H1 (cell line): ENCODE measurements at regions not wholly inside any gene's neighbourhood (a gene's known extent, or its start where the extent isn't known, plus 50 kb on each side); places are given as distances from the start of the nearest gene placed in this dataset.

Experiments
- CTCF ChIA-PET: fragments of 300-600 bp; sonication (Branson Sonifier 250); formaldehyde crosslinking; loops from one replicate; lab custom pipeline; 2021; ENCODE audit not compliant: partially characterized antibody; lab: Charles Lee
- POLR2A ChIA-PET: fragments of 300-600 bp; sonication (Branson Sonifier 250); formaldehyde crosslinking; loops from one replicate; lab custom pipeline; 2021; ENCODE audit warnings: inconsistent platforms; ENCODE audit not compliant: partially characterized antibody; lab: Charles Lee
- DNase-seq, 2 experiments: peaks; one replicate each; pipeline versions ENCODE4 v3.0.0 to v3.0.0-alpha.2; 2010 to 2022; ENCODE audit warnings: low spot score in 2 of 2, low read depth in 1 of 2, mixed read lengths in 1 of 2
- FAIRE-seq: peaks from 2 replicates; lab custom pipeline; 2011; peaks lifted over from hg19 to GRCh38; lab: Jason Lieb, UNC
- H2AFZ ChIP-seq: 2 replicates; pipeline ENCODE4 v1.8.1; 2012; ENCODE audit warnings: low read length, inconsistent platforms
- H2AK5ac ChIP-seq: 2 replicates; pipeline ENCODE4 v1.6.1; 2013; ENCODE audit warnings: low read depth, low read length
- H2BK120ac ChIP-seq: replicated peaks from 2 replicates; pipeline ENCODE3; 2013; ENCODE audit warnings: low read depth, low read length, inconsistent platforms
- H2BK12ac ChIP-seq: 2 replicates; pipeline ENCODE4 v1.6.1; 2013; ENCODE audit warnings: low read depth, low read length
- H2BK15ac ChIP-seq: 2 replicates; pipeline ENCODE4 v1.6.1; 2013; ENCODE audit warnings: low read length
- H2BK20ac ChIP-seq: 2 replicates; pipeline ENCODE4 v1.6.1; 2013; ENCODE audit warnings: low read length
- H2BK5ac ChIP-seq: 2 replicates; pipeline ENCODE4 v1.6.1; 2013; ENCODE audit warnings: low read depth, low read length
- H3K14ac ChIP-seq: 2 replicates; pipeline ENCODE4 v1.6.1; 2013; ENCODE audit warnings: inconsistent platforms; ENCODE audit not compliant: insufficient read length
- H3K18ac ChIP-seq: 2 replicates; pipeline ENCODE4 v1.6.1; 2013; ENCODE audit warnings: low read length; ENCODE audit errors: extremely low read depth
- H3K23ac ChIP-seq: 2 replicates; pipeline ENCODE4 v1.6.1; 2013; ENCODE audit warnings: inconsistent platforms; ENCODE audit not compliant: insufficient read length
- H3K23me2 ChIP-seq: 2 replicates; pipeline ENCODE4 v1.6.1; 2013; ENCODE audit warnings: low read depth, low read length
- H3K27ac ChIP-seq: 2 replicates; pipeline ENCODE4 v1.6.1; 2011; ENCODE audit warnings: low read depth, low read length, inconsistent platforms
- H3K27me3 ChIP-seq, 4 experiments: replicated peaks in 1 of 4; 1 replicate in 1 of 4; 2 replicates in 3 of 4; pipeline versions ENCODE4 v1.6.1 to v1.8.1; 2011 to 2013; ENCODE audit warnings: low read length in 3 of 4, mild to moderate bottlenecking in 3 of 4, inconsistent platforms in 2 of 4, mixed read lengths in 2 of 4, moderate library complexity in 1 of 4; ENCODE audit not compliant: control insufficient read depth in 3 of 4, insufficient read depth in 3 of 4; ENCODE audit errors: extremely low read depth in 1 of 4
- H3K36me3 ChIP-seq, 4 experiments: 2 replicates each; pipeline versions ENCODE4 v1.6.1 to v1.8.1; 2011 to 2013; ENCODE audit warnings: mild to moderate bottlenecking in 4 of 4, low read length in 3 of 4, moderate library complexity in 2 of 4, control low read depth in 1 of 4, inconsistent platforms in 1 of 4; ENCODE audit not compliant: insufficient read depth in 4 of 4, control insufficient read depth in 2 of 4
- H3K4ac ChIP-seq: replicated peaks from 2 replicates; pipeline ENCODE3; 2013; ENCODE audit warnings: low read length, low read depth, mixed read lengths, inconsistent platforms; ENCODE audit not compliant: insufficient read length
- H3K4me1 ChIP-seq, 4 experiments: replicated peaks in 1 of 4; 1 replicate in 1 of 4; 2 replicates in 3 of 4; pipeline versions ENCODE4 v1.6.1 to v1.8.1; 2011 to 2013; ENCODE audit warnings: low read length in 3 of 4, inconsistent platforms in 2 of 4, mixed read lengths in 1 of 4; ENCODE audit not compliant: insufficient read depth in 4 of 4, control insufficient read depth in 3 of 4
- H3K4me2 ChIP-seq, 2 experiments: 2 replicates each; pipeline versions ENCODE4 v1.6.1 to v1.8.1; 2011 to 2013; ENCODE audit warnings: low read depth in 2 of 2, low read length in 2 of 2, control low read depth in 1 of 2, inconsistent platforms in 1 of 2, mild to moderate bottlenecking in 1 of 2; ENCODE audit not compliant: insufficient read depth in 1 of 2
- H3K4me3 ChIP-seq, 4 experiments: fragments of 200-600, 300-600 bp in 1 of 4; sonication (generic), shearing (Covaris generic), sonication (Bioruptor Twin) in 1 of 4; 2 replicates each; pipeline versions ENCODE4 v1.5.1 to v1.8.1; 2011 to 2016; ENCODE audit warnings: low read length in 4 of 4, low read depth in 3 of 4, control low read depth in 2 of 4, inconsistent platforms in 2 of 4, mild to moderate bottlenecking in 2 of 4, mixed read lengths in 1 of 4, moderate library complexity in 1 of 4; ENCODE audit not compliant: insufficient read depth in 2 of 4; ENCODE audit errors: extremely low read depth in 1 of 4
- H3K56ac ChIP-seq: replicated peaks from 2 replicates; pipeline ENCODE3; 2013; ENCODE audit warnings: low read depth, mild to moderate bottlenecking, mixed read lengths, low read length, inconsistent platforms; ENCODE audit not compliant: insufficient read length
- H3K79me1 ChIP-seq: 2 replicates; pipeline ENCODE4 v1.6.1; 2013; ENCODE audit warnings: low read depth, low read length, control low read depth
- H3K79me2 ChIP-seq, 2 experiments: 2 replicates each; pipeline versions ENCODE4 v1.6.1 to v1.8.1; 2012 to 2013; ENCODE audit warnings: low read length in 2 of 2, mild to moderate bottlenecking in 2 of 2, inconsistent platforms in 1 of 2; ENCODE audit not compliant: insufficient read depth in 2 of 2, control insufficient read depth in 1 of 2
- H3K9ac ChIP-seq, 4 experiments: replicated peaks in 1 of 4; 1 replicate in 1 of 4; 2 replicates in 3 of 4; pipeline versions ENCODE4 v1.6.1 to v1.8.1; 2011 to 2013; ENCODE audit warnings: low read depth in 3 of 4, low read length in 3 of 4, control low read depth in 2 of 4, mild to moderate bottlenecking in 2 of 4, moderate library complexity in 2 of 4, inconsistent platforms in 1 of 4; ENCODE audit errors: extremely low read depth in 1 of 4
- H3K9me3 ChIP-seq, 2 experiments: 2 replicates each; pipeline versions ENCODE4 v1.6.1 to v1.8.1; 2012 to 2013; ENCODE audit warnings: mild to moderate bottlenecking in 2 of 2, moderate library complexity in 2 of 2, control low read depth in 1 of 2, inconsistent platforms in 1 of 2, low read depth in 1 of 2, low read length in 1 of 2, mixed read lengths in 1 of 2; ENCODE audit not compliant: insufficient read depth in 2 of 2
- H4K20me1 ChIP-seq, 2 experiments: replicated peaks in 1 of 2; 2 replicates each; pipeline versions ENCODE3 to v1.8.1; 2011 to 2013; ENCODE audit warnings: inconsistent platforms in 2 of 2, low read length in 2 of 2, mild to moderate bottlenecking in 1 of 2; ENCODE audit not compliant: insufficient read depth in 2 of 2, control insufficient read depth in 1 of 2
- H4K5ac ChIP-seq: 2 replicates; pipeline ENCODE4 v1.6.1; 2013; ENCODE audit warnings: low read length, low read depth, mixed read lengths, inconsistent platforms; ENCODE audit not compliant: insufficient read length
- H4K8ac ChIP-seq: 2 replicates; pipeline ENCODE4 v1.8.0; 2013; ENCODE audit warnings: mild to moderate bottlenecking, moderate library complexity, low read length, inconsistent platforms; ENCODE audit not compliant: insufficient read depth; ENCODE audit errors: extremely low read depth
- H4K91ac ChIP-seq: replicated peaks from 2 replicates; pipeline ENCODE3; 2013; ENCODE audit warnings: low read length, mixed read lengths, inconsistent platforms; ENCODE audit not compliant: insufficient read length
- BCL11A ChIP-seq, 2 experiments: IDR thresholded peaks; one replicate each; pipeline ENCODE4 v1.6.1; 2011; ENCODE audit warnings: low read depth in 2 of 2, low read length in 2 of 2, mild to moderate bottlenecking in 2 of 2
- BRCA1 ChIP-seq: IDR thresholded peaks from 2 replicates; pipeline ENCODE4 v1.6.1; 2012; ENCODE audit warnings: low read depth, low read length, improper control_type of control experiment
- CBX8 ChIP-seq: fragments of 300-800, 300-1000 bp; sonication (generic); IDR thresholded peaks from 2 replicates; pipeline ENCODE4 v1.7.1; 2016; ENCODE audit warnings: low read depth, low read length, borderline replicate concordance
- CHD2 ChIP-seq: IDR thresholded peaks from 2 replicates; pipeline ENCODE4 v1.6.1; 2012; ENCODE audit warnings: low read length, improper control_type of control experiment
- EZH2 ChIP-seq: fragments of 200-600 bp; sonication (generic); IDR thresholded peaks from 2 replicates; pipeline ENCODE4 v1.7.1; 2012; ENCODE audit warnings: low read depth, mild to moderate bottlenecking, moderate library complexity, low read length, inconsistent platforms; ENCODE audit not compliant: severe bottlenecking
- MAFK ChIP-seq: IDR thresholded peaks from 2 replicates; pipeline ENCODE4 v1.6.1; 2012; ENCODE audit warnings: low read depth, mild to moderate bottlenecking, improper control_type of control experiment, low read length
- NANOG ChIP-seq: IDR thresholded peaks from 2 replicates; pipeline ENCODE4 v1.6.1; 2011; ENCODE audit warnings: low read length, low read depth, mild to moderate bottlenecking, inconsistent platforms; ENCODE audit not compliant: insufficient read depth, poor library complexity, severe bottlenecking
- RBBP5 ChIP-seq: IDR thresholded peaks from 2 replicates; pipeline ENCODE4 v1.7.1; 2012; ENCODE audit warnings: low read depth, mild to moderate bottlenecking, inconsistent platforms, low read length, moderate library complexity, borderline replicate concordance
- SP2 ChIP-seq: IDR thresholded peaks from 2 replicates; pipeline ENCODE4 v1.6.1; 2012; ENCODE audit warnings: mild to moderate bottlenecking, low read length, inconsistent platforms
- TBP ChIP-seq: IDR thresholded peaks from 2 replicates; pipeline ENCODE4 v1.6.1; 2011; ENCODE audit warnings: low read depth, low read length, improper control_type of control experiment
- TEAD4 ChIP-seq: IDR thresholded peaks from 2 replicates; pipeline ENCODE4 v1.6.1; 2012; ENCODE audit warnings: low read depth, low read length, inconsistent platforms, mixed read lengths
- WGBS, 2 experiments: shearing (Covaris generic) in 1 of 2; methylation state at CpG; one replicate each; pipeline versions ENCODE4 v1.1.6 to v1.1.7; 2013 to 2015; ENCODE audit warnings: low lambda C conversion rate in 2 of 2, mixed read lengths in 2 of 2, inconsistent platforms in 1 of 2, low coverage in 1 of 2, missing lambda C conversion rate in 1 of 2; ENCODE audit not compliant: insufficient replicate concordance in 2 of 2, insufficient coverage in 1 of 2, insufficient read length in 1 of 2; ENCODE audit errors: extremely low coverage in 1 of 2, missing lambda C conversion rate in 1 of 2; 5-methylcytosine and 5-hydroxymethylcytosine counted together
- TF ChIP-seq, protein P1 (sequence below): IDR thresholded peaks from 2 replicates; pipeline ENCODE4 v1.6.1; 2011; ENCODE audit warnings: low read depth, mild to moderate bottlenecking, low read length; ENCODE audit not compliant: insufficient read depth

- TF ChIP-seq TEAD4 (no peak), CHD2 (no peak), RBBP5 (no peak), TBP (no peak), NANOG (no peak), BCL11A (IDR thresholded peaks at IDR 0.05; ENCODE audit: low read depth in 2 of 2, low read length in 2 of 2) (no peak), EZH2 (no peak), SP2 (no peak), MAFK (no peak), CBX8 (no peak), BRCA1 (no peak)
- TF ChIP-seq, protein P1, sequence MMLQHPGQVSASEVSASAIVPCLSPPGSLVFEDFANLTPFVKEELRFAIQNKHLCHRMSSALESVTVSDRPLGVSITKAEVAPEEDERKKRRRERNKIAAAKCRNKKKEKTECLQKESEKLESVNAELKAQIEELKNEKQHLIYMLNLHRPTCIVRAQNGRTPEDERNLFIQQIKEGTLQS, result no peak
- 100% methylated on average over 1 of the region's 1 CpG; no CpG with 5 or more reads in 1 of the 2 experiments for WGBS, 2 experiments
- Histone ChIP-seq H2BK20ac (no peak overlapping the region), H3K4me1 (no peaks in the 10 kb centered on the region), H3K9me3 (no peaks in the 10 kb centered on the region), H4K8ac (no peak overlapping the region), H3K23me2 (no peaks in the 10 kb centered on the region), H3K79me2 (no peaks in the 10 kb centered on the region), H3K4ac (no peak overlapping the region), H3K36me3 (no peaks in the 10 kb centered on the region), H3K23ac (no peak overlapping the region), H4K20me1 (no peaks in the 10 kb centered on the region), H3K14ac (no peak overlapping the region), H3K56ac (no peak overlapping the region), H4K5ac (no peak overlapping the region), H2BK15ac (no peak overlapping the region), H4K91ac (no peak overlapping the region), H2AK5ac (no peak overlapping the region), H3K4me3 (no peak overlapping the region), H2AFZ (no peak overlapping the region), H2BK5ac (no peak overlapping the region), H2BK120ac (no peak overlapping the region), H3K9ac (no peak overlapping the region), H3K27me3 (no peaks in the 10 kb centered on the region), H3K27ac (no peak overlapping the region), H2BK12ac (no peak overlapping the region), H3K18ac (no peak overlapping the region), H3K79me1 (no peaks in the 10 kb centered on the region), H3K4me2 (no peak overlapping the region)
- POLR2A ChIA-PET, result no interaction called here
- FAIRE-seq (no peak), DNase-seq (no peak)
- CTCF ChIA-PET, result interaction anchor here (0.6 kb wide), 1 partner anchor 393 kb away, joined by 3 read pairs; no protein-coding TSS in a partner anchor
These were observed 382.1 kb downstream of the ANKRD7 start for GRCh38 chr7:118606602-118607001.
